ENCODE measurements at regions not wholly inside any gene's neighbourhood (a gene's known extent, or its start where the extent isn't known, plus 50 kb on each side); places are given as distances from the start of the nearest gene placed in this dataset.
"Not testable (repeated sequence)": the region's sequence is repeated elsewhere in the genome, so short reads cannot be mapped to it uniquely, and the experiment has no call there.

GRCh38 chrX:7512845-7513244 is 330.1 kb upstream of the VCX start:
- H3K36me3 ChIP-seq (ENCODE audit: control insufficient read depth, insufficient read depth, low read length), result no peaks in the 10 kb centered on the region
- no peak overlapping the region for H3K4me3 ChIP-seq (ENCODE audit: low read depth, low read length)
- no peak for DNase-seq (ENCODE audit: low read depth in 4 of 6, low spot score in 6 of 6)
- no peaks in the 10 kb centered on the region for H3K9me3 ChIP-seq (ENCODE audit: control insufficient read depth, insufficient read depth, low read length)
- no peak overlapping the region for H3K27ac ChIP-seq (ENCODE audit: low read depth, low read length)
- H3K27me3 ChIP-seq (ENCODE audit: control insufficient read depth, insufficient read depth, low read length), result no peaks in the 10 kb centered on the region
- 71% methylated on average over 1 of the region's 2 CpGs for WGBS (ENCODE audit: insufficient coverage)
- H3K4me1 ChIP-seq (ENCODE audit: control insufficient read depth, insufficient read depth, low read length), result no peaks in the 10 kb centered on the region

GRCh38 chrX:7503251-7503650 is 339.7 kb upstream of the VCX start:
- Histone ChIP-seq H3K4me1 (ENCODE audit: control insufficient read depth, insufficient read depth, low read length) (peaks cover 3% of the 10 kb centered on the region), H3K27ac (ENCODE audit: low read depth, low read length) (no peak overlapping the region), H3K27me3 (ENCODE audit: control insufficient read depth, insufficient read depth, low read length) (no peaks in the 10 kb centered on the region), H3K4me3 (ENCODE audit: low read depth, low read length) (no peak overlapping the region), H3K9me3 (ENCODE audit: control insufficient read depth, insufficient read depth, low read length) (no peaks in the 10 kb centered on the region), H3K36me3 (ENCODE audit: control insufficient read depth, insufficient read depth, low read length) (no peaks in the 10 kb centered on the region)
- 24% methylated on average over 4 of the region's 5 CpGs for WGBS (ENCODE audit: insufficient coverage)
- peak in 4 of 6 donors; percentile 1 to 70 (median 34) for DNase-seq (ENCODE audit: low read depth in 4 of 6, low spot score in 6 of 6)

DNA sequence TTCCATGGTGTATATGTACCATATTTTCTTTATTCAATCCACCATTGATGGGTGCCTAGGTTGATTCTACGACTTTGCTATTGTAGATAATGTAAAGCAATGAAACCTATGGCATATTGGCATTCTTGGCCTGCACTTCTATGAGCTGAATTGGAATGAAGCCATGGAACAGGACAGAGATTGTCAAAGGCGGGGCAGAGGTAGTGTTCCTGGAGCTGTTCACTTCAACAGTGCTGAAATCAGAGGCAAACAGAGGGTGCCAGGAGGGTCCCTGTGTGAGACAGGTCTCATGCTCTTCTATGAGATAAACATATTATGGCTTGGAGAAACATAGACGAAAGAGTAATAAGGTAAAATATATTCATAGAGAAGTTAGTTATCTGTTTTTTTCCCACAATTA is 342.6 kb upstream of the VCX start:
- H3K36me3 ChIP-seq (ENCODE audit: control insufficient read depth, insufficient read depth, low read length), result no peaks in the 10 kb centered on the region
- WGBS (ENCODE audit: insufficient coverage), result 100% methylated on average over 1 of the region's 3 CpGs
- H3K27me3 ChIP-seq (ENCODE audit: control insufficient read depth, insufficient read depth, low read length), result peaks cover 2% of the 10 kb centered on the region
- peaks cover 3% of the 10 kb centered on the region for H3K4me1 ChIP-seq (ENCODE audit: control insufficient read depth, insufficient read depth, low read length)
- no peak for DNase-seq (ENCODE audit: low read depth in 4 of 6, low spot score in 6 of 6)
- H3K27ac ChIP-seq (ENCODE audit: low read depth, low read length), result no peak overlapping the region
- no peak overlapping the region for H3K4me3 ChIP-seq (ENCODE audit: low read depth, low read length)
- no peaks in the 10 kb centered on the region for H3K9me3 ChIP-seq (ENCODE audit: control insufficient read depth, insufficient read depth, low read length)

DNA sequence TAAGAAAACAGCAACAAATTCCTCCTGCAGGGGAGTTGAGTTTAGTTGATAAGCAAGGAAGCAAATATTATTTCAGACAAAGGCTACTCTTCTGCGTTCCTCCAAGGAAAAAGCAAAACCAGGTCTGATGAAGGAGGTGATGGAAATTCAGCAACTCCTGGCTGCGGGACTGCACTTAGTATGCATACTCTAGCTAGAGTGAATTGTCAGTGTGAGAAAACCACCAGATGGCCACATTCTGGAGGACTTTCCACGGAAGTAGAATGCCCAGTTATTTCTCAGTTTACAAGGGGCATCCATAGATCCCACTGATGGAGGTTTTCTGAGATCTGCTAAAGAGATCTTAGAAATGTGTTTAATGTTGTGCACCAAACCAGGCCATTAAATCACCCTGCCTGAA is 338.6 kb upstream of the PUDP start:
- DNase-seq (ENCODE audit: low read depth in 4 of 6, low spot score in 6 of 6), result no peak
- WGBS (ENCODE audit: insufficient coverage), result 80% methylated on average over 2 of the region's 3 CpGs
- Histone ChIP-seq H3K27me3 (ENCODE audit: control insufficient read depth, insufficient read depth, low read length) (peaks cover 2% of the 10 kb centered on the region), H3K36me3 (ENCODE audit: control insufficient read depth, insufficient read depth, low read length) (no peaks in the 10 kb centered on the region), H3K27ac (ENCODE audit: low read depth, low read length) (no peak overlapping the region), H3K9me3 (ENCODE audit: control insufficient read depth, insufficient read depth, low read length) (no peaks in the 10 kb centered on the region), H3K4me3 (ENCODE audit: low read depth, low read length) (no peak overlapping the region), H3K4me1 (ENCODE audit: control insufficient read depth, insufficient read depth, low read length) (no peaks in the 10 kb centered on the region)

DNA sequence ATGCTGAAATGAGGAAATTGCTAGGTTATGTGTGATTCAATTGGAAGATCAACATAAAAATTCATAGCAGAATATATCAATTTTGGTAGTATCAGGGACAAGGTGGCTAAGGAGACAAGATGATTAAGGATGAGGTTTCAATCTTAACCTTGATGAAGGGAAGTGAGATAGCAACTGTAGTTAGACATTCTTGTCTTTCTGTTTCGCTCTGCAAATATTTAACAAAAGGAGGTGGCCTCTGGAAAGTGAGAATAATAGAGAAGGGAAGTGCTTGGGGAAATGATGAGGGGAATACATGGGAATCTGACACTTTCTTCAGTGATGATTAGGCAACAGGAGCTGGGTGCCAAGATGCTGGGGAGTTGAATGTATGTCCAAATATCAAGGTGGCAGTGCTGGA is 337.1 kb upstream of the PUDP start:
- 100% methylated on average over 1 of the region's 1 CpG for WGBS (ENCODE audit: insufficient coverage)

GRCh38 chrX:7480721-7481120 is 332.8 kb upstream of the PUDP start:
- Histone ChIP-seq H3K9me3 (ENCODE audit: control insufficient read depth, insufficient read depth, low read length) (no peaks in the 10 kb centered on the region), H3K4me1 (ENCODE audit: control insufficient read depth, insufficient read depth, low read length) (no peaks in the 10 kb centered on the region), H3K27ac (ENCODE audit: low read depth, low read length) (no peak overlapping the region), H3K36me3 (ENCODE audit: control insufficient read depth, insufficient read depth, low read length) (no peaks in the 10 kb centered on the region), H3K4me3 (ENCODE audit: low read depth, low read length) (no peak overlapping the region), H3K27me3 (ENCODE audit: control insufficient read depth, insufficient read depth, low read length) (no peaks in the 10 kb centered on the region)
- WGBS (ENCODE audit: insufficient coverage), result no CpG with 5 or more reads among the region's 2 CpGs
- DNase-seq (ENCODE audit: low read depth in 4 of 6, low spot score in 6 of 6), result no peak

More for the DNA sequence above, 337.1 kb upstream of the PUDP start:
- H3K9me3 ChIP-seq (ENCODE audit: control insufficient read depth, insufficient read depth, low read length), result no peaks in the 10 kb centered on the region
- no peaks in the 10 kb centered on the region for H3K4me1 ChIP-seq (ENCODE audit: control insufficient read depth, insufficient read depth, low read length)
- no peak for DNase-seq (ENCODE audit: low read depth in 4 of 6, low spot score in 6 of 6)
- no peaks in the 10 kb centered on the region for H3K36me3 ChIP-seq (ENCODE audit: control insufficient read depth, insufficient read depth, low read length)
- H3K27ac ChIP-seq (ENCODE audit: low read depth, low read length), result no peak overlapping the region
- H3K27me3 ChIP-seq (ENCODE audit: control insufficient read depth, insufficient read depth, low read length), result peaks cover 2% of the 10 kb centered on the region
- H3K4me3 ChIP-seq (ENCODE audit: low read depth, low read length), result no peak overlapping the region

GRCh38 chrX:7462110-7462509 is 314.2 kb upstream of the PUDP start:
- no peak for DNase-seq (ENCODE audit: low read depth in 4 of 6, low spot score in 6 of 6)
- no peaks in the 10 kb centered on the region for H3K36me3 ChIP-seq (ENCODE audit: control insufficient read depth, insufficient read depth, low read length)
- H3K27me3 ChIP-seq (ENCODE audit: control insufficient read depth, insufficient read depth, low read length), result no peaks in the 10 kb centered on the region
- no peaks in the 10 kb centered on the region for H3K9me3 ChIP-seq (ENCODE audit: control insufficient read depth, insufficient read depth, low read length)
- no peak overlapping the region for H3K27ac ChIP-seq (ENCODE audit: low read depth, low read length)
- H3K4me1 ChIP-seq (ENCODE audit: control insufficient read depth, insufficient read depth, low read length), result no peaks in the 10 kb centered on the region
- no peak overlapping the region for H3K4me3 ChIP-seq (ENCODE audit: low read depth, low read length)
- WGBS (ENCODE audit: insufficient coverage), result 50% methylated on average over 2 of the region's 6 CpGs

GRCh38 chrX:7461051-7461450 is 313.1 kb upstream of the PUDP start:
- H3K4me1 ChIP-seq (ENCODE audit: control insufficient read depth, insufficient read depth, low read length); DNase-seq (ENCODE audit: low read depth in 4 of 6, low spot score in 6 of 6); H3K27me3 ChIP-seq (ENCODE audit: control insufficient read depth, insufficient read depth, low read length); H3K27ac ChIP-seq (ENCODE audit: low read depth, low read length); H3K36me3 ChIP-seq (ENCODE audit: control insufficient read depth, insufficient read depth, low read length); H3K4me3 ChIP-seq (ENCODE audit: low read depth, low read length); H3K9me3 ChIP-seq (ENCODE audit: control insufficient read depth, insufficient read depth, low read length): not testable (repeated sequence)
- no CpG with 5 or more reads among the region's 2 CpGs for WGBS (ENCODE audit: insufficient coverage)

- H3K36me3 ChIP-seq (ENCODE audit: control insufficient read depth, insufficient read depth, low read length), result no peaks in the 10 kb centered on the region
- no peaks in the 10 kb centered on the region for H3K9me3 ChIP-seq (ENCODE audit: control insufficient read depth, insufficient read depth, low read length)
- WGBS (ENCODE audit: insufficient coverage), result 94% methylated on average over 2 of the region's 8 CpGs
- H3K4me1 ChIP-seq (ENCODE audit: control insufficient read depth, insufficient read depth, low read length), result no peaks in the 10 kb centered on the region
- no peak overlapping the region for H3K27ac ChIP-seq (ENCODE audit: low read depth, low read length)
- H3K4me3 ChIP-seq (ENCODE audit: low read depth, low read length), result no peak overlapping the region
- DNase-seq (ENCODE audit: low read depth in 4 of 6, low spot score in 6 of 6), result no peak
- no peaks in the 10 kb centered on the region for H3K27me3 ChIP-seq (ENCODE audit: control insufficient read depth, insufficient read depth, low read length)
Measured at GRCh38 chrX:7447801-7448499, 300.0 kb upstream of the PUDP start.

- H3K4me3 ChIP-seq (ENCODE audit: low read depth, low read length), result no peak overlapping the region
- H3K27me3 ChIP-seq (ENCODE audit: control insufficient read depth, insufficient read depth, low read length), result no peaks in the 10 kb centered on the region
- no peaks in the 10 kb centered on the region for H3K4me1 ChIP-seq (ENCODE audit: control insufficient read depth, insufficient read depth, low read length)
- 84% methylated on average over 4 of the region's 4 CpGs for WGBS (ENCODE audit: insufficient coverage)
- H3K27ac ChIP-seq (ENCODE audit: low read depth, low read length), result no peak overlapping the region
- no peak for DNase-seq (ENCODE audit: low read depth in 4 of 6, low spot score in 6 of 6)
- H3K36me3 ChIP-seq (ENCODE audit: control insufficient read depth, insufficient read depth, low read length), result no peaks in the 10 kb centered on the region
- no peaks in the 10 kb centered on the region for H3K9me3 ChIP-seq (ENCODE audit: control insufficient read depth, insufficient read depth, low read length)
Measured at GRCh38 chrX:7446815-7447214, 298.9 kb upstream of the PUDP start.

Measured in spinal cord (tissue), 9 donors.